GM21526 (cell line): ENCODE measurements at regions not wholly inside any gene's neighbourhood (a gene's known extent, or its start where the extent isn't known, plus 50 kb on each side); places are given as distances from the start of the nearest gene placed in this dataset.

ENCODE experiments used
- ATAC-seq: cut with Tn5 transposase; IDR thresholded peaks from one replicate; pipeline ENCODE4 v1.9.1; 2021; ENCODE audit warnings: moderate library complexity; ENCODE audit not compliant: unreplicated experiment, low FRiP score

GRCh38 chr9:4386819-4387218 is 87.0 kb upstream of the GLIS3 start:
- no peak for ATAC-seq

DNA sequence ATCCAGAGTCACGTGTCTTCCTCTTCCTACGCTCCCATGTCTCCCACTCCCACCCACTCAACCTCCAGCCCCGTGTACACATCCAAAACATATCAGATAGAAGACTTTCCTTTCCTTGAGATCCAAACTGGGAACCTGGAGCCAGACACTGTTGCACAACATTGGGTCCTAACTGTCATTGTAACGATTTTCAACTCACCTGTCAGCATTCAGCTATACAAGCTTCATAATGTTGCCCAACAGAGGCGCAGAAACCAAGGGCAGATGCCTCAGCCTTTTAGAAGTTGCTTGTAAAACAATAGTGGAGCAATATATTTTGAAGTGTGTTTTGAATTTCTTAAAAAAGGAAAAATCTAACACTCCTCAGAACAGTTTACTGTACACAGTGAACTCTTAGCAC is 84.9 kb upstream of the GLIS3 start:
- no peak for ATAC-seq

DNA sequence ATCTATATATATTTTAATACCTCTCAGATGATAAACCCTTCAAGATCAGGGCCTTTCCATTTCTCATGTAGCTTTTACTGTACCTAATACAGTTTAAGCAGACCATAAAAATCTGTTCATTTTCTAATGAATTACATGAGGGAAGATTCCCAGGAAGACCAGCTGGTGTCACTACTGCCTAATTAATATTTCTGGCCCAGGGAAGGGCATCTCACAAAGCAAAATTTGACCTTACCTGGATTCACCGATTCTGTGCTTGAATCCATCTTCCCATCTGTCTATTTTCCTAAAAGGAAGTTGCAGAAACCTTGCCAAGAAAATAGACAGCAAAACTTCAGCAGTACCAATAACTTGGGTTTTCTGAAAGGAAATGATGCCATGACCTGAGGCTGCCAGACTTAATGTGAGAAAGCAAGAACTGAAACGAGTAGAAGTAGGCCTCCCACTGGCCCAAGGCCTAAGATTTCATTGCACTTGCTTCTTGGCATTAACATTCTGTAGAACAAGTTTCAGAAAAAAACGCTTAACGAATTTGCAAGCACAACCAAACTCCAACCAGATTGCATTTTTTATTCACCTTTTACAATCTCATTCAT is 83.0 kb upstream of the GLIS3 start:
- ATAC-seq: no peak

DNA sequence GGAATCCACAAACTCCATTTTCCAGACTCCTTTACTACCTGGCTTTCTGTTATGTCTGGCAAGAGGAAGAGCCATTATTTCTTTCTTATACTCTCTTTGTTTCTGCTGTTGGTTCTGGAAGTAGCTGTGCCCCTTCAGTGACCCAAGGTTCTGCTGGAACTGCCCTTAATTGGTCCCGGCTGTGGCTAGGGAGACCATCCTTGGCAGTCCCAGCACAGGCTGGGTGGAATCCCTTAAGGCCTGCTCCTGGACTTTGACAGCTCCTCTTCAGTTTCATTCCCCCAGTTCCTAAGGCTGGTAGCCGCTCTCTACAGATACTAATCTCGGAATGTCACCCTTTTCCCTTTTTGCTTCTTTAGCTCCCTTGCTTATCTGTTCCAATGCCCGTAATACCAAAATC is 81.9 kb upstream of the GLIS3 start:
- no peak for ATAC-seq

DNA sequence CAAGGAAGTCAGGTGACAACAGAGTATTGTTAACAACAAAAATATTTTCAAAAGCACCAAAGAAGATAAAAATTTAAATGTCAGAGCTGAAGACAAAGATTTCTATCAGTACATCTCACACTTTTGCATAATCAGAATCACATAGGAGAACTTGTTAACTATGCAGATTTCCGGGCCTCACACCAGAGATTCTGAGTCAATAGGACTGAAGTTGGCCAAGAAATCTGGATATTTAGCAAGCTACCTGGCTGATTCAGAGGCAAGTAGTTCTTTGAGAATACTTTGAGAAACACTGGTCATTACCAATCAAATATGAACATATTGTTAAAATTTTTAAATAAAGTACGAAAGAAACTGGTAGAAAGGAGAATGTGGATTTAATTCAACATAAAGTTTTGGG is 80.5 kb upstream of the GLIS3 start:
- ATAC-seq: no peak

GRCh38 chr9:4375424-4376200 is 75.7 kb upstream of the GLIS3 start:
- no peak for ATAC-seq

GRCh38 chr9:4371108-4371507 is 71.2 kb upstream of the GLIS3 start:
- ATAC-seq: no peak

- ATAC-seq: no peak
These were observed 70.6 kb upstream of the GLIS3 start for GRCh38 chr9:4370501-4370900.

- ATAC-seq: no peak
These were observed 66.9 kb upstream of the GLIS3 start for GRCh38 chr9:4366591-4367330.

- no peak for ATAC-seq
These were observed 65.2 kb upstream of the GLIS3 start for GRCh38 chr9:4365055-4365454.

DNA sequence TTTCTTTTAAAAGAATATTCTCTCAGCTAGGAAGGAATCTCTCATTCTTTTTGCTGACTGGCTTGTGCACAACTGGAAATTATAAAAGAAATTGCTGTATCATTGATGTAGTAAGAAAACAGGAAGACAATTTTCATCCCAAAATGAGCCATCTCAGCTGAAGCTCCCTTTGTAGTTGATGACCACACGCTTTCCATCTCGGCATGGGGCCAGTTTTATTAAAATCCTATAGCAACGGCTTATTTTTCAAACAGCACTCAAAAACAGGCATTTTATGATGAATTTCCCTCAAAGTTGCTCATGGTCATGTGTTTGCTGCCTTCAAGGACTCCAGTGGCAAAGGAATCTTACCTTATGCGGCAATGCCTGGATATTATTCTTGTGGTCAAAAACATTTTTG is 62.4 kb upstream of the GLIS3 start:
- ATAC-seq: no peak

GRCh38 chr9:4359016-4359415 is 59.1 kb upstream of the GLIS3 start:
- ATAC-seq: no peak

DNA sequence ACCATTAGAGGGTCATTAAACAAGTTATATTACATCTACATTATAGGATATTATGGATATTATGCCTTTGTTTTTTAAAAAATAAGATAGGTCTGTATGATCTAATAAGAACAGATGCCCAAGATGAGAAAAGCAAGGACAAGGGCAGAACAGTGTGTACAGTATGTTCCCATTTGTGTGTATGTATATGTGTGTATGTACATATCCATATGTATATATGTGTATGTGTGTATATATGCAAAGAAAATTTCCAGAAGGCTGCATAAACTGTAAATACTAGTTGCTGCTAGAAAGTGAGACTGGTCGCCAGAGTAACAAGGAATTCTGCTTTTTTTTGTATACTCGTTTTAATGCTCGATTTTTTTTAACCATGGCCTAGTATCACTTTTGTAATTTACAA is 58.1 kb upstream of the GLIS3 start:
- ATAC-seq: no peak

DNA sequence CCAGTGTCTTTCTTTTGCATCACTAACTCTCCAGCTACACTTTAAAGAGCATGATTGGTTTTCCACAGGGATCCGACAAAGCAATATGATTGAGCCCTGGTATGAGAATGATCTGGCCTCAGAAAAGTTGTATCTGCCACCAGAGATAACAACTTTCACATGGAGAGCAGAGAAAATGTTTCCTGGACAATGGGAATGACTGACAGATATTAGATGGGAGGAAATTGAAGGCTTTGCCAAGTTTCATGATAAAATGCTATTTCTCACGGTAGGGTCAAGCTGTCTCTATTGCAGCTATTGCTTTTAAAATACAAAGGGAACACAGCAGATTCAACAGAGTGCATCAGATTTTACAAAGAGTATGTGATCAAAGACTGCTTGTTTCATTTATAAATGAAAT is 56.4 kb upstream of the GLIS3 start:
- no peak for ATAC-seq

- no peak for ATAC-seq
These were observed 53.4 kb upstream of the GLIS3 start for GRCh38 chr9:4353236-4353635.

DNA sequence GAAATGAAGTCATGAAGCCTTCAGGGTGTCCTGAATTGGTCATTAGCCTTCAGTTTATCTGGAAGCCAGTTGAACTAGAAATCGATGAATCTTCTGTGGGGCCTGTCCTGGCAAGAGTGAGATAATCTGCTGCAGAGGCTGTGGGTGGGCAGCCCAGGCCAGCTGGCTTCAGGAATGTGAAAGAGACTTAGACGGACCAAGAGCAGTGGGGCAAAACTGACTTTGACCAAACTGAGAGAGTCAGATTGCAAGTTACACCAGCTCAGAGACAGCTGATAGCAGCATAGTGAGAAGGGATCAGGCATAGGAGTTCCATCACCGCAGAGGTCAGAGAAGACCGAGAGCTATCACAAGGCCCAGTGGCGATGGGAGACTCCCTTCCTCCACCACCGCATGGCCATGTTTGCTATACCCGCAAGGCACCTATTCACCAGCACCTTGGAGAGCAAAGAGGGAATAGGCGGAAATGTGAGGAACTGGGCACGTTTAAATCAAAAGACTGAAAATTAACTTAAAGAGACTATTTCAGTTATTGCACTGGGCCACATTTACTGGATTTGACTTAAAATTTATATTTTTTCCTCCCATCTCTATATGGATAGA is 50.0 kb upstream of the GLIS3 start:
- no peak for ATAC-seq
